ENCODE measurements at regions not wholly inside any gene's neighbourhood (a gene's known extent, or its start where the extent isn't known, plus 50 kb on each side); places are given as distances from the start of the nearest gene placed in this dataset.

- TF ChIP-seq, protein P1, sequence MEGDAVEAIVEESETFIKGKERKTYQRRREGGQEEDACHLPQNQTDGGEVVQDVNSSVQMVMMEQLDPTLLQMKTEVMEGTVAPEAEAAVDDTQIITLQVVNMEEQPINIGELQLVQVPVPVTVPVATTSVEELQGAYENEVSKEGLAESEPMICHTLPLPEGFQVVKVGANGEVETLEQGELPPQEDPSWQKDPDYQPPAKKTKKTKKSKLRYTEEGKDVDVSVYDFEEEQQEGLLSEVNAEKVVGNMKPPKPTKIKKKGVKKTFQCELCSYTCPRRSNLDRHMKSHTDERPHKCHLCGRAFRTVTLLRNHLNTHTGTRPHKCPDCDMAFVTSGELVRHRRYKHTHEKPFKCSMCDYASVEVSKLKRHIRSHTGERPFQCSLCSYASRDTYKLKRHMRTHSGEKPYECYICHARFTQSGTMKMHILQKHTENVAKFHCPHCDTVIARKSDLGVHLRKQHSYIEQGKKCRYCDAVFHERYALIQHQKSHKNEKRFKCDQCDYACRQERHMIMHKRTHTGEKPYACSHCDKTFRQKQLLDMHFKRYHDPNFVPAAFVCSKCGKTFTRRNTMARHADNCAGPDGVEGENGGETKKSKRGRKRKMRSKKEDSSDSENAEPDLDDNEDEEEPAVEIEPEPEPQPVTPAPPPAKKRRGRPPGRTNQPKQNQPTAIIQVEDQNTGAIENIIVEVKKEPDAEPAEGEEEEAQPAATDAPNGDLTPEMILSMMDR (IDR thresholded peaks at IDR 0.05) = no peak
- TF ChIP-seq EP300 (IDR thresholded peaks at IDR 0.05) = no peak
Observed at GRCh38 chr17:30605027-30605426, 127.8 kb downstream of the GOSR1 start.

Data from stomach (tissue), 4 donors.